ENCODE measurements at regions not wholly inside any gene's neighbourhood (a gene's known extent, or its start where the extent isn't known, plus 50 kb on each side); places are given as distances from the start of the nearest gene placed in this dataset.

GRCh38 chrX:45745479-45745878, 544.8 kb upstream of the DIPK2B start:
- TF ChIP-seq CTCF (IDR thresholded peaks at IDR 0.05; ENCODE audit: extremely low read depth, insufficient read depth, missing control alignments), result no peak
- in situ Hi-C loops (cut with MboI; ENCODE audit: low pct_unique_long_range_greater_than_20kb, low sequenced_read_pairs, unreplicated experiment), result no loop called here
- no peak for DNase-seq (ENCODE audit: low spot score)

GRCh38 chrX:45743906-45744625, 543.4 kb upstream of the DIPK2B start:
- no peak for DNase-seq (ENCODE audit: low spot score)
- in situ Hi-C loops (cut with MboI; ENCODE audit: low pct_unique_long_range_greater_than_20kb, low sequenced_read_pairs, unreplicated experiment), result no loop called here
- TF ChIP-seq CTCF (IDR thresholded peaks at IDR 0.05; ENCODE audit: extremely low read depth, insufficient read depth, missing control alignments), result no peak

GRCh38 chrX:45743081-45743533, 542.4 kb upstream of the DIPK2B start:
- no peak for DNase-seq (ENCODE audit: low spot score)

GRCh38 chrX:45740291-45740690, 539.6 kb upstream of the DIPK2B start:
- in situ Hi-C loops (cut with MboI; ENCODE audit: low pct_unique_long_range_greater_than_20kb, low sequenced_read_pairs, unreplicated experiment), result no loop called here
- no peak for TF ChIP-seq CTCF (IDR thresholded peaks at IDR 0.05; ENCODE audit: extremely low read depth, insufficient read depth, missing control alignments)
- DNase-seq (ENCODE audit: low spot score), result no peak

More at GRCh38 chrX:45743081-45743533, 542.4 kb upstream of the DIPK2B start:
- peak; percentile 10 for TF ChIP-seq CTCF (IDR thresholded peaks at IDR 0.05; ENCODE audit: extremely low read depth, insufficient read depth, missing control alignments)
- in situ Hi-C loops (cut with MboI; ENCODE audit: low pct_unique_long_range_greater_than_20kb, low sequenced_read_pairs, unreplicated experiment), result no loop called here

GRCh38 chrX:45735571-45735970, 534.9 kb upstream of the DIPK2B start:
- in situ Hi-C loops (cut with MboI; ENCODE audit: low pct_unique_long_range_greater_than_20kb, low sequenced_read_pairs, unreplicated experiment), result no loop called here
- no peak for DNase-seq (ENCODE audit: low spot score)
- TF ChIP-seq CTCF (IDR thresholded peaks at IDR 0.05; ENCODE audit: extremely low read depth, insufficient read depth, missing control alignments), result no peak

- TF ChIP-seq CTCF (IDR thresholded peaks at IDR 0.05; ENCODE audit: extremely low read depth, insufficient read depth, missing control alignments), result no peak
- in situ Hi-C loops (cut with MboI; ENCODE audit: low pct_unique_long_range_greater_than_20kb, low sequenced_read_pairs, unreplicated experiment), result no loop called here
- DNase-seq (ENCODE audit: low spot score), result no peak
Measured at GRCh38 chrX:45731448-45731847, 530.8 kb upstream of the DIPK2B start.
